Transverse colon (tissue), 4 donors: ENCODE measurements at regions not wholly inside any gene's neighbourhood (a gene's known extent, or its start where the extent isn't known, plus 50 kb on each side); places are given as distances from the start of the nearest gene placed in this dataset.

ENCODE experiments used
- DNase-seq: peaks from one replicate; pipeline ENCODE4 v3.0.0-alpha.2; 2019
- H3K27ac ChIP-seq, 4 donors: fragments of 200-600 bp; sonication (generic); 2 replicates each; pipeline ENCODE4 v1.5.1; 2016 to 2018; ENCODE audit warnings: inconsistent platforms in 4 of 4
- H3K27me3 ChIP-seq: fragments of 200-600 bp; sonication (generic); 2 replicates; pipeline ENCODE4 v1.5.1; 2017; ENCODE audit warnings: inconsistent platforms
- H3K36me3 ChIP-seq, 4 donors: fragments of 200-600 bp; sonication (generic); 2 replicates each; pipeline ENCODE4 v1.5.1; 2017 to 2019; ENCODE audit warnings: inconsistent platforms in 4 of 4
- H3K4me1 ChIP-seq, 4 donors: fragments of 200-600 bp; sonication (generic); 2 replicates each; pipeline ENCODE4 v1.5.1; 2017 to 2020; ENCODE audit warnings: inconsistent platforms in 4 of 4
- H3K4me3 ChIP-seq, 4 donors: fragments of 200-600 bp; sonication (generic); 1 replicate in 1 of 4; 2 replicates in 3 of 4; pipeline versions ENCODE4 v1.5.1 to v1.6.1; 2017 to 2019; ENCODE audit warnings: inconsistent platforms in 4 of 4
- H3K9me3 ChIP-seq, 2 donors: fragments of 200-600 bp; sonication (generic); 2 replicates each; pipeline ENCODE4 v1.5.1; 2017 to 2019; ENCODE audit warnings: inconsistent platforms in 2 of 2
- CTCF ChIP-seq, 5 experiments: fragments of 200-600 bp in 3 of 5; fragments of 450-650 bp in 2 of 5; sonication (generic) in 3 of 5; IDR thresholded peaks; 1 replicate in 2 of 5; 2 replicates in 3 of 5; pipeline ENCODE4 v1.5.1; 2016 to 2017; ENCODE audit warnings: antibody characterized with exemption in 5 of 5, inconsistent platforms in 3 of 5, mild to moderate bottlenecking in 2 of 5, moderate library complexity in 1 of 5
- EP300 ChIP-seq: sonication (generic); formaldehyde crosslinking; IDR thresholded peaks from one replicate; pipeline ENCODE4 v1.6.1; 2017; ENCODE audit warnings: antibody characterized with exemption, low read depth
- POLR2A ChIP-seq: fragments of 450-650 bp; IDR thresholded peaks from one replicate; pipeline ENCODE4 v1.6.1; 2016; ENCODE audit warnings: antibody characterized with exemption, mild to moderate bottlenecking, moderate library complexity
- POLR2AphosphoS5 ChIP-seq, 3 donors: sonication (generic); formaldehyde crosslinking; IDR thresholded peaks; one replicate each; pipeline ENCODE4 v1.6.1; 2016; ENCODE audit warnings: antibody characterized with exemption in 3 of 3
- WGBS, 2 donors: methylation state at CpG; one replicate each; pipeline ENCODE4 v1.1.5; 2018; ENCODE audit warnings: low coverage in 1 of 2; 5-methylcytosine and 5-hydroxymethylcytosine counted together
- in situ Hi-C, 4 donors: fragments of 200-750 bp; cut with MboI; loops; one replicate each; pipeline versions ENCODE4 v1.15.0 to v1.15.1; 2017; ENCODE audit warnings: low sequenced_read_pairs in 3 of 4, low pct_ligation_motif_present in 1 of 4, low pct_unique_long_range_greater_than_20kb in 1 of 4
- intact Hi-C: fragments of 100-400 bp; cut with DNase I; formaldehyde crosslinking; loops from one replicate; pipeline ENCODE4 v1.15.1; 2023; ENCODE audit warnings: low total_unique reads

GRCh38 chr2:57758686-57759085 lies 287.9 kb upstream of the VRK2 start:
- H3K27me3 ChIP-seq, result no peaks in the 10 kb centered on the region
- no peaks in the 10 kb centered on the region for H3K9me3 ChIP-seq
- in situ Hi-C loops, result loop anchor here in 1 of 4 donors (25.0 kb wide), 1 partner anchor 679 kb away; no protein-coding TSS in a partner anchor
- no peak for DNase-seq
- H3K27ac ChIP-seq, result no peak overlapping the region
- 57 to 73% methylated on average over 2 of the region's 2 CpGs for WGBS, 2 donors
- H3K4me1 ChIP-seq, result peaks cover 0 to 10% (median 8%) of the 10 kb centered on the region in 4 donors
- no peak for TF ChIP-seq CTCF (IDR thresholded peaks at IDR 0.05)
- TF ChIP-seq POLR2A, result no peak
- no peak for TF ChIP-seq POLR2AphosphoS5 (IDR thresholded peaks at IDR 0.05)
- no peak for TF ChIP-seq EP300
- H3K4me3 ChIP-seq, result no peak overlapping the region
- intact Hi-C loops, result no loop called here
- H3K36me3 ChIP-seq, result no peaks in the 10 kb centered on the region

GRCh38 chr2:57759131-57759530 lies 287.5 kb upstream of the VRK2 start:
- Histone ChIP-seq H3K4me1 (peaks cover 0 to 10% (median 8%) of the 10 kb centered on the region in 4 donors), H3K36me3 (no peaks in the 10 kb centered on the region), H3K9me3 (no peaks in the 10 kb centered on the region), H3K27ac (no peak overlapping the region), H3K4me3 (no peak overlapping the region), H3K27me3 (no peaks in the 10 kb centered on the region)
- intact Hi-C loops, result no loop called here
- WGBS, 2 donors, result 29 to 51% methylated on average over 4 to 5 of the region's 5 CpGs
- in situ Hi-C loops, result loop anchor here in 1 of 4 donors (25.0 kb wide), 1 partner anchor 678 kb away; no protein-coding TSS in a partner anchor
- TF ChIP-seq EP300 (no peak), POLR2A (no peak), POLR2AphosphoS5 (IDR thresholded peaks at IDR 0.05) (no peak), CTCF (IDR thresholded peaks at IDR 0.05) (no peak)
- DNase-seq, result no peak

GRCh38 chr2:57759822-57760300 lies 286.7 kb upstream of the VRK2 start:
- Histone ChIP-seq H3K4me3 (peak overlapping the region in 2 of 4 donors; percentile 25 to 40), H3K36me3 (no peaks in the 10 kb centered on the region), H3K27ac (no peak overlapping the region), H3K4me1 (peaks cover 0 to 10% (median 8%) of the 10 kb centered on the region in 4 donors), H3K9me3 (no peaks in the 10 kb centered on the region), H3K27me3 (no peaks in the 10 kb centered on the region)
- in situ Hi-C loops (loop anchor here in 1 of 4 donors (25.0 kb wide), 1 partner anchor 677 kb away; no protein-coding TSS in a partner anchor), intact Hi-C loops (loop anchor here (5.0 kb wide), 1 partner anchor 588 kb away; no protein-coding TSS in a partner anchor)
- 3 to 4% methylated on average over 11 to 19 of the region's 19 CpGs for whole genome bisulfite sequencing, 2 donors
- DNase-seq, result peak; percentile 87
- TF ChIP-seq POLR2AphosphoS5 (IDR thresholded peaks at IDR 0.05), result no peak
- no peak for TF ChIP-seq EP300
- no peak for TF ChIP-seq POLR2A
- TF ChIP-seq CTCF (IDR thresholded peaks at IDR 0.05), result peak; percentile 75 to 95 (median 93)

GRCh38 chr2:57760381-57760801 lies 286.2 kb upstream of the VRK2 start:
- TF ChIP-seq CTCF (IDR thresholded peaks at IDR 0.05) (no peak), POLR2A (no peak), POLR2AphosphoS5 (IDR thresholded peaks at IDR 0.05) (no peak), EP300 (no peak)
- no peaks in the 10 kb centered on the region for H3K9me3 ChIP-seq
- 48 to 50% methylated on average over 4 of the region's 4 CpGs for WGBS, 2 donors
- H3K36me3 ChIP-seq, result no peaks in the 10 kb centered on the region
- H3K4me3 ChIP-seq, result peak overlapping the region in 1 of 4 donors; percentile 40
- peaks cover 0 to 10% (median 8%) of the 10 kb centered on the region in 4 donors for H3K4me1 ChIP-seq
- in situ Hi-C loops (loop anchor here in 1 of 4 donors (25.0 kb wide), 1 partner anchor 677 kb away; no protein-coding TSS in a partner anchor), intact Hi-C loops (loop anchor here (5.0 kb wide), 1 partner anchor 588 kb away; no protein-coding TSS in a partner anchor)
- no peak for DNase-seq
- no peaks in the 10 kb centered on the region for H3K27me3 ChIP-seq
- H3K27ac ChIP-seq, result no peak overlapping the region
